ENCODE measurements at regions not wholly inside any gene's neighbourhood (a gene's known extent, or its start where the extent isn't known, plus 50 kb on each side); places are given as distances from the start of the nearest gene placed in this dataset.
"Not testable (repeated sequence)": the region's sequence is repeated elsewhere in the genome, so short reads cannot be mapped to it uniquely, and the experiment has no call there.

DNA sequence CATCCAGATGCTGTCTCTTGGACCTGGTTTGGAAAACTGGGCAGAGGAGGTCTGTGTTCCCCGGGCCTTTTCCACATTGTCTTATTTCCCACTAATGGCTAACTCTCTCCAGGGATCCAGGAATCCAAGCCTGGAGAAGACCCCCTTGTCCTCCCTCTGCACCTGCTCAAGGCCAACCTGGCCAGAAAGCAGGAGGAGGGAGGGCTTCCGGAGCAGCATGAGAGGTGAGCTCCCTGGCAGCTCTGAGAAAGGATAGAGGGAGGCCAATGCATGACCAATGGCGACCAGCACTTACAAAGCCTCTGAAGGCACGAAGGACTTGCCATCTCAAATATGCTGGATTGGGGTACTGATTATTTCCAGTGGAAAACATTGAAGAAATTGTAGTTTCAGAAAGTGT is 445.0 kb upstream of the B3GAT1 start:
- Mint-ChIP-seq H3K9me3 (no peaks in the 10 kb centered on the region), H3K27me3 (ENCODE audit: low read depth) (peaks cover 18% of the 10 kb centered on the region), H3K4me3 (no peak overlapping the region), H3K4me1 (ENCODE audit: low read depth) (no peaks in the 10 kb centered on the region), H3K36me3 (ENCODE audit: insufficient read depth in 2 of 2) (no peaks in the 10 kb centered on the region), H3K27ac (no peak overlapping the region)
- no peak for ATAC-seq (replicated peaks in 1 of 2)
- DNase-seq: no peak

DNA sequence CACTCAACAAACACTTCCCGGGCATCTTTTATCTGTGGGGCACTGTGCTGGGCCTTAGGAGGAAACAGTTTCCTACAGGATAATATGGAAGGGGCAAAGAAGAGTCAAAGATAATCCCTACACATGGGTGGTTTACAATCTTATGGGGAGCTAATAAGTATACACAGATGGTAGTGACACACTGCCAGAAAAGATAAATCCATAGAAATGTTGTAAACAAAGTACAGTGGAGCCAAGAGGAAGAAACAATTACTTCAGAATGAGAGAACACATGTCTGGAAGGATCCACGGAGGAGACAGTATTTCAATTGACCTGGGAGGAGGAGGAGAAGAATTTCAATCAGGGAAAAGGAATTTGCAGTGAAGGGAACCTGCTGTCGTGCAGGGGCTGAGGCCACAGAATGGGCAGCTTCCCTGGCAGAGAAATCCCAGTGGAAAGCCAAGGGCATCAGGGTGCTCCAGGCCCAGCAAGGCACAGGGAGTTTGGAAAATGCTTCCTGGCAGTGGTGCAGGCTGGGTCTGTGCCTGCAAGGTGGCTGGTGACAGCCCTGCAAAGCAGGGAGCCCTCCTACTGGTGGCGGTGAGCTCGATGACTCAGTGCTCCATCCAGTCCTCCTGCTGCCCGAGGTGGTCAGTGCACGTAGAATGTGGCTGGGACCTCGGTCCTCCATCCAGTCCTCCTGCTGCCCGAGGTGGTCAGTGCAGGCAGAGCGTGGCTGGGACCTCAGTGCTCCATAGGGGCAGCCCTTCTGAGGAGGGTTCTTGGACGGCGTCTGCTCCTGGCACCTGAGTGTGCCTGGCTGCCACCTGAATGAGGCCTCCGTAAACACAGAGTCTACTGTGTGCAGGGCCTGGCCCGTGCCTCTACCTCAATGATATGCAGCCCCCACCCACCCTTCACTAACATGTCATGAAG is 444.3 kb upstream of the B3GAT1 start:
- Mint-ChIP-seq H3K27ac (no peak overlapping the region), H3K4me1 (ENCODE audit: low read depth) (no peaks in the 10 kb centered on the region), H3K4me3 (no peak overlapping the region), H3K9me3 (no peaks in the 10 kb centered on the region), H3K27me3 (ENCODE audit: low read depth) (peaks cover 18% of the 10 kb centered on the region), H3K36me3 (ENCODE audit: insufficient read depth in 2 of 2) (no peaks in the 10 kb centered on the region)
- DNase-seq (no peak), ATAC-seq (replicated peaks in 1 of 2) (no peak)

DNA sequence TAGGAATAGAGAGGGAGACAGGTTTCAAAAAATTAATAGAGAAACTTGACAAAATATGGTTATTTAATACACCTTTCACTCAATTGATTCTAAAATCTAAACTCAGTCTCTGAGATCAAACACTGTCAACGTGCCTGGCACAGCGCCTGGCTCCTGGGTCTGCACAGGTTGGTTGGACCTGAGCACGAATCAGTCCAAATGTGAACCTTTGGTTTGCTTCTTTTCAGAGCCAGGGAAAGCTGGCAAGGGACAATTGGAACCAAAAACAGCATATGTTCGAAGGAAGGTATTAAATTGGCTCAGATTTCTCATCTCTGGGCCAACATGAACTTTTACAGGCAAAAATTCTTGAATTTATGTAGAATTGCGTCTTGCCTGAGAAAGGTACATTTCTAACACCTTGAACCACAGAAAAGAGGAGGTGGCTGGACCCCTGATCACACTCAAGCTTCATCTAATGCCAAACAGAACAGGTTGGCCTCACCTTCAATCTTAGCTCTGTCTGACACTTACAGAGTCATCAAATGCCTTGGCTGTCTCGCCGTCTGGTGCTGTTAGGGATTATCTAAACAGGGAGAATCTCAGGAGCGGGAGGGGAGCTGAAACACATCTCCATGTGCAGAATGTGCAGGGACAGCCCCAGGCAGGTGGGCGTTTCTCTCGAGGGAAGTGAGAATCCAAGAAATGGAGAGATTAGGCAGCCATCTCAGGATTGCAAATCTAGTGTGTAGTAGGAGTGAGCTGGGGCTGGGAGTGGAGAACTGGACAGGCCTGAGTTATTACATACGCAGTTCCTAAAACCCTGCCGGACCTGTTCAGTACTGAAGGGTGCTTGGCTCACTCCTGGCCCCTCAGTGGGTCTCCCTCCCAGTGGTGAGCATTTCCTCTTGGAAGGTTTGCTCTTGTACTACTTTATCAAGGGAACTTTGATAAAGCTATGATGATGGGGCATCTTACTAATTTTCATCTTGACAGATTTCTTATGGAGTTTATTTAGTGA is 442.2 kb upstream of the B3GAT1 start:
- peaks cover 18% of the 10 kb centered on the region for H3K27me3 Mint-ChIP-seq (ENCODE audit: low read depth)
- H3K9me3 Mint-ChIP-seq: no peaks in the 10 kb centered on the region
- H3K36me3 Mint-ChIP-seq (ENCODE audit: insufficient read depth in 2 of 2): no peaks in the 10 kb centered on the region
- DNase-seq (no peak), ATAC-seq (replicated peaks in 1 of 2) (no peak)
- no peak overlapping the region for H3K4me3 Mint-ChIP-seq
- no peaks in the 10 kb centered on the region for H3K4me1 Mint-ChIP-seq (ENCODE audit: low read depth)
- no peak overlapping the region for H3K27ac Mint-ChIP-seq

DNA sequence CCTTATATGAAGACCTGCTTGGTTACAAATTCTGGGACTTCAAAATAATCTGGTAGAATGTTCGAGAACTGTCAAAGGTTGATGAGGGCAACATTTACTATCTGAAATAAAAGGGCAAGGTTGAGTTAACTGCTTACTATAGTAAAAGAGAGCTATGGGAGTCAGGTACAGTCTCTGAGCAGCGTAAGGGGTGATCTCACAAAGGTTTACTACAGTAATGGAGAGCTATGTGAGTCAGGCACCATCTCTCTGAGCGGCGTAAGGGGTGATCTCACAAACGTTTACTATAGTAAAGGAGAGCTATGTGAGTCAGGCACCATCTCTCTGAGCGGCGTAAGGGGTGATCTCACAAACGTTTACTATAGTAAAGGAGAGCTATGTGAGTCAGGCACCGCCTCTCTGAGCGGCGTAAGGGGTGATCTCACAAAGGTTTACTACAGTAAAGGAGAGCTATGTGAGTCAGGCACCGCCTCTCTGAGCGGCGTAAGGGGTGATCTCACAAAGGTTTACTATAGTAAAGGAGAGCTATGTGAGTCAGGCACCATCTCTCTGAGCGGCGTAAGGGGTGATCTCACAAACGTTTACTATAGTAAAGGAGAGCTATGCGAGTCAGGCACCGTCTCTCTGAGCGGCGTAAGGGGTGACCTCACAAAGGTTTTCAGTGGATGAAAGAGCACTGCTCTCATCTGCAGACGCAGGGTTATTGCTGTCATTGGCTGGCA is 439.6 kb upstream of the B3GAT1 start:
- H3K36me3 Mint-ChIP-seq (ENCODE audit: insufficient read depth in 2 of 2); H3K4me3 Mint-ChIP-seq; H3K27ac Mint-ChIP-seq; H3K4me1 Mint-ChIP-seq (ENCODE audit: low read depth); H3K9me3 Mint-ChIP-seq: not testable (repeated sequence)
- peak in 1 of 2 donors; percentile 62 for ATAC-seq (replicated peaks in 1 of 2)
- peaks cover 18% of the 10 kb centered on the region for H3K27me3 Mint-ChIP-seq (ENCODE audit: low read depth)
- peak in 1 of 2 donors; percentile 58 for DNase-seq

DNA sequence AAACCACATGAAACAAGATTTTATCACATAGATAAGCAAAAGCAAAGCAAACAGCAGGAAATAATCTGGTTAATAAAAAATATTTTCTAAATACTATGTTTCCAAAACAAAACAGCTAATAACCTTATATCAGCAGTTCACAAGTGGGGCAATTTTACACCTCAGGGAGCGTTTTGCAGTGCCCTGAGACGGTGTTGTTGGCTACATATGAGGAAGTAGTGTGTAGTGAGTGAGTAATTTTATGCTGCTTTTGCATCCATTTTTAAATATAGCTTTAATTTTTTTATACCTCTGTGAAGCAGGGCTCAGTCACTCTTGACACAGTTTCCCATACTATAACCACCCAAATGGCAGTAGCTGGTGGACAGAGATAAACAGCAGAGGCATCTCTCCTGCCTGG is 438.5 kb upstream of the B3GAT1 start:
- H3K9me3 Mint-ChIP-seq: no peaks in the 10 kb centered on the region
- ATAC-seq (replicated peaks in 1 of 2) (no peak), DNase-seq (no peak)
- no peaks in the 10 kb centered on the region for H3K4me1 Mint-ChIP-seq (ENCODE audit: low read depth)
- H3K27me3 Mint-ChIP-seq (ENCODE audit: low read depth): peaks cover 11% of the 10 kb centered on the region
- H3K4me3 Mint-ChIP-seq: no peak overlapping the region
- H3K36me3 Mint-ChIP-seq (ENCODE audit: insufficient read depth in 2 of 2): no peaks in the 10 kb centered on the region
- H3K27ac Mint-ChIP-seq: no peak overlapping the region

DNA sequence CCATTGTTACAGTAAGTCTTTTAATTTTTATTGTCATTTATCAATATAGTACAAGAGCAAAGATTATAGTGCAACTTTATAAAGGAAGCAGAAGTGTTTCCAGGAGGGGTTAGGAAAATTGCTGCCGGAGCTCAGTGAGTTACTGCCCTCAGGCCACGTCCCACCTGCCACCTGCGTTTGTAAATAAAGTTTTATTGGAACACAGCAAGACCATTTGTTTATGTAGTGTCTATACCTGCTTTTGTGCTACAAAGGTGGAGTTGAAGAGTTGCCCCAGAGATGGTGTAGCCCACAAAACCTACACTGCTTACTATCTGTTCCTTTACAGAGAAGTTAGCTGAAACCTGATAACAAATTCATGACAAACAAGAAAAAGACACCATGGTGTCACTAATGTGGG is 437.8 kb upstream of the B3GAT1 start:
- Mint-ChIP-seq H3K4me3 (no peak overlapping the region), H3K27me3 (ENCODE audit: low read depth) (peaks cover 11% of the 10 kb centered on the region), H3K27ac (no peak overlapping the region), H3K4me1 (ENCODE audit: low read depth) (no peaks in the 10 kb centered on the region), H3K36me3 (ENCODE audit: insufficient read depth in 2 of 2) (no peaks in the 10 kb centered on the region), H3K9me3 (no peaks in the 10 kb centered on the region)
- DNase-seq: no peak
- ATAC-seq (replicated peaks in 1 of 2): no peak

DNA sequence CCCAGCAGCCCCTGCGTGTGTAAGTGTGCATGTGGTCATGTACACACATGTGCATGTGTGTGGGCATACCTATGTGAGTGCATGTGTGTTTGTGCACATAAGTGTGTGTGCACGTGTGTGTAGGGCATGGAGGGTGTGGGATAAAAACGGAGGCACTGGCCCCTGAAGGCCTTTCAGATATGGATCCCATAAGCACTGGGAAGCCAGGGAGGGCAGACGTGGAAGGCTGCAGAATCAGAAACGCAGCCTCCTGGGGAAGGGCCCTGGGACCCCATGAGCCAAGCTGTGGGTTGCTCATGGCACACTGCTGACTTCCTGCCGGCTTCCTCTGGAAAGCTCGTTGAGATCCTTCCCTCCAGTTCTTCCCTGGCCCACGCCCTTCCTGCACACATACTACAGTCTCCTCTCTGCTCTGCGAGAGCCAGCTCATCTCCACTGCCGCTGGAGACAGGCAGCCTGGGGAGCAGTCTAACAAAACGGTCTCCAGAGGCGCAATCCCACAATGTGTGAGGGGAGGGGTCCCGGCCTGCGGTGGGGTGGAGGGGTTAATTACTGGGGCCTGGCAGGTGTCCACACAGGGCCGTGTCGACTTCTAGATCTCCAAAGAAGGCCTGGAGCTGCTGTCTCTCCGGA is 435.2 kb upstream of the B3GAT1 start:
- Mint-ChIP-seq H3K4me3 (no peak overlapping the region), H3K27ac (no peak overlapping the region), H3K9me3 (no peaks in the 10 kb centered on the region), H3K4me1 (ENCODE audit: low read depth) (no peaks in the 10 kb centered on the region), H3K27me3 (ENCODE audit: low read depth) (no peaks in the 10 kb centered on the region), H3K36me3 (ENCODE audit: insufficient read depth in 2 of 2) (no peaks in the 10 kb centered on the region)
- ATAC-seq (replicated peaks in 1 of 2): no peak
- no peak for DNase-seq

DNA sequence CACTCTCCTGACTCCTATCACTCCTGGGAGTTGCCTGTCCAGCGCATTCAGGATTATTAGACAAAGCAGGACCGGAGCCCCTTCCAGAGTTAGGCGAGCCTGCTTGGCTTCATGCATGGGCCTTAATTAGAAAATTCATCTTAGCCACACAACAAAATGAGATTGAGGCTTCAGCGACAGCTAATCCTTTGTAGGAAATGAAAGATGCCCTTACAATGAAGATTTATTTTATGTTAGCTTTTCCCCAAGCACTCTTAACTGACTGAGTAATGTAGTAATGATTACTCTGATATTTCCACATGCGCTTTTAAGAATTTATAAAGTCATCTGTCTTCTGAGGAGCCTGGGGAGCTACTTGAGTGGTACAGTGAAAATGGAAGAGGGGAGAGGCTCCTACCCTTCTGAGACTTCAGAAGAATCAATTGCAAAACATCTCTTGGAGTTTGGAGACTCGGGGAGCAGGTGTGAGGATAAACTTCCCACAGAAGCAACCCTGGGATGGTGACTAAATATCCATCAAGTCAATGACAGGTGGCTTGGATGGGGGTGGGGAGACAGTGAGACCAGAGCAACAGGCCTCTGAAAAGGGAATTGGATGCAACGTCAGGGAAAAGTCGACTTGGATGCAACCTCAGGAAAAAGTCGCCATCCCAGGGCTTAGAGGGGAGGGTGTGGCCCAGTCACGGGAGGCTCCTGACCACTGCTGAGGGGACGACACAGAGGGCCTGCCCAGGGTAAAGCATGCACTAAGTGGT is 434.5 kb upstream of the B3GAT1 start:
- ATAC-seq (replicated peaks in 1 of 2) (no peak), DNase-seq (no peak)
- H3K36me3 Mint-ChIP-seq (ENCODE audit: insufficient read depth in 2 of 2): no peaks in the 10 kb centered on the region
- H3K4me1 Mint-ChIP-seq (ENCODE audit: low read depth): no peaks in the 10 kb centered on the region
- H3K4me3 Mint-ChIP-seq: no peak overlapping the region
- no peaks in the 10 kb centered on the region for H3K9me3 Mint-ChIP-seq
- H3K27ac Mint-ChIP-seq: no peak overlapping the region
- no peaks in the 10 kb centered on the region for H3K27me3 Mint-ChIP-seq (ENCODE audit: low read depth)

DNA sequence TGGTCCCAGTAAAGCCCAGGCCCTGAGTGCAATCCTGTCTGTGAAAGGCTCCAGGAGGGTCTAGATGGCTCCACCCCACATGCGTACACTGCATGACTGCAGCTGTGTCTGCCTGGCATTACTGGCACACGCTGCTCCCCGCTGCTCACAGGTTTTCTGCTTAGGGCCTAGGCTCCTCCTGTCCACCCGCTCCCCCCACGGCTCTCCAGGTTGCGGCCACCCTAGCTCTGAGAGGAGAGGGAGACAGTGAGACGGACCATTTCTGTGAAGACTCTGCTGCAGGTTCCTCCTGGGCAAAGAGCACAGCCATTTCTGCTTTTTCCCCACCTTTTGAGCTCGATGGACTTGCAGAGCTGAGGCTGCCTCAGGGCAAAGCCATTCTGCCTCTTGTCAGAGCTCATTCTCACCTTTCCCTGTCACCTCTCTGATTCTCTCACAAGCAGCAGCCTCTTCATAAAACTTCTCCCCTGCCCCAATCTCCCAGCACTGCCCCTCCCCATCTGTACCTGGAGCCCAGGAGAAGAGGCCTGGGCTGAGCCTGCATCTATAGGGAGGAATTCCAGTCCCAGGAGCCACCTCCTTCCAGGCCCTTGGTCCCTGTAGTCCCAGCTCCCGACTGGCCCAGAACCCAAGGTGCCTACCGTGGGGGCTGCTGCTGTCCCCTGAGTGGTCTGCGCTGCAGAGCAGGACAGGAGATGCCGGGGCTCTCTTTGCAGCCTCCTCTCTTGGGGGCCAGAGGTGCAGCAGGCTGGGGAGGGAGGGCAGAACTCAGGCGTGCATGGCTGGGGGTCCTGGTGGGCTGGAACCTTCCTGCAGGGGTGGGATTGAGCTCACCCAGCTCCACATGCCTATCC is 433.7 kb upstream of the B3GAT1 start:
- ATAC-seq (replicated peaks in 1 of 2): no peak
- H3K36me3 Mint-ChIP-seq (ENCODE audit: insufficient read depth in 2 of 2): no peaks in the 10 kb centered on the region
- no peak for DNase-seq
- H3K4me1 Mint-ChIP-seq (ENCODE audit: low read depth): no peaks in the 10 kb centered on the region
- H3K9me3 Mint-ChIP-seq: no peaks in the 10 kb centered on the region
- H3K4me3 Mint-ChIP-seq: no peak overlapping the region
- peaks cover 6% of the 10 kb centered on the region for H3K27me3 Mint-ChIP-seq (ENCODE audit: low read depth)
- no peak overlapping the region for H3K27ac Mint-ChIP-seq

DNA sequence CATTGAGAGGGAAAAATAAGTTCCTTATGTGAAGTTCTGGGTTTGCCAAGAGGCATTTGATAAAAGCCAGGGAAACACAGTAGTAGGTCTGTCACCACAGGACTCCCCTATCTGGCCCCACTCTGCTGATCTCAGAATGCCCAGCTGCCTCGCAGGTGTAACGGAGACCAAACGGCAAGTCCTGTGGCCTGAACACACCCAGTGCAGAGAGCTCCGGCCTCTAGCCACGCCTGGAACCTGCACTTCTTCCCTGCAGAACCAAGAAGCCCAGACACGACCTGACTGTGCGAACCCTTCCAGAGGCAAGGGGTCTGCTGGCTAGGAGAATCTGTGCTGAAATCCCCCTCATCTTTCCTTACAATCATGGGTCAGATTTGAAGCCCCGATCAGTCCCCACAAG is 432.8 kb upstream of the B3GAT1 start:
- no peaks in the 10 kb centered on the region for H3K36me3 Mint-ChIP-seq (ENCODE audit: insufficient read depth in 2 of 2)

DNA sequence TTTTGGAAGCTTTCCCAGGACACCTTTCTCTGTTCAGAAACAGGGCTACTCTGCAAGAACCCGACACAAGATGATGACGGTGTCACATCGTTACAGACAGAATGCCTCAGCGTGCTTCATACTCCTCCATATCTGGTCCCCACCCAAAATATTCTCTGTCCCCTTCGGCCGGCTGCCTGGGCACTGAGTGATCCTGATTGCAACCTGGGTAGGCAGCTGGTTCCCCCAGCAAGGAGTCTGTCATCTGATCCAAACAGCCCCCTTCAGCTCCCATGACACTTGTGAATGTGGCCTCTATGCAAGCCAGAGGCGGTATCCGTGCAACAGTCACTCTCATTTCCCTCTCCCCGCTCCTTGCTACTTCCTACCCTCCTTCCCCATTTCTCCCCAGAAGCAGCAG is 431.7 kb upstream of the B3GAT1 start:
- Mint-ChIP-seq H3K4me1 (ENCODE audit: low read depth) (no peaks in the 10 kb centered on the region), H3K4me3 (no peak overlapping the region), H3K9me3 (no peaks in the 10 kb centered on the region), H3K27me3 (ENCODE audit: low read depth) (peaks cover 14% of the 10 kb centered on the region), H3K36me3 (ENCODE audit: insufficient read depth in 2 of 2) (no peaks in the 10 kb centered on the region), H3K27ac (no peak overlapping the region)
- no peak for ATAC-seq (replicated peaks in 1 of 2)
- DNase-seq: no peak

More for the DNA sequence above, 432.8 kb upstream of the B3GAT1 start:
- Mint-ChIP-seq H3K4me3 (no peak overlapping the region), H3K27me3 (ENCODE audit: low read depth) (peaks cover 14% of the 10 kb centered on the region), H3K27ac (no peak overlapping the region), H3K4me1 (ENCODE audit: low read depth) (no peaks in the 10 kb centered on the region), H3K9me3 (no peaks in the 10 kb centered on the region)
- ATAC-seq (replicated peaks in 1 of 2) (no peak), DNase-seq (no peak)

Measured in activated T-cell treated with anti-CD3 and anti-CD28 coated beads, Interleukin-2, amount 50 U/mL, for 72 hours (primary cell).